HEK293 (cell line): ENCODE measurements at regions not wholly inside any gene's neighbourhood (a gene's known extent, or its start where the extent isn't known, plus 50 kb on each side); places are given as distances from the start of the nearest gene placed in this dataset.

Experiments
- CTCF ChIA-PET: fragments of 350-600 bp; formaldehyde crosslinking; extraction: SDS; loops from one replicate; lab custom pipeline; 2021; ENCODE audit warnings: antibody characterized with exemption; lab: Yijun Ruan, JAX
- POLR2A ChIA-PET: fragments of 300-600 bp; formaldehyde crosslinking; extraction: SDS; loops from one replicate; lab custom pipeline; 2020; ENCODE audit warnings: antibody characterized with exemption, inconsistent platforms; lab: Yijun Ruan, JAX
- H3K27ac ChIP-seq: fragments of 200-500 bp; sonication (Bioruptor generic); 2 replicates; pipeline ENCODE4 v1.5.1; 2014; ENCODE audit warnings: low read depth, low read length, control low read depth, inconsistent platforms; ENCODE audit errors: extremely low read depth
- H3K36me3 ChIP-seq, 2 experiments: fragments of 200-500 bp in 1 of 2; sonication (Bioruptor generic) in 1 of 2; 1 replicate in 1 of 2; 2 replicates in 1 of 2; pipeline ENCODE4 v1.5.1; 2014 to 2017; ENCODE audit warnings: inconsistent platforms in 2 of 2, low read length in 2 of 2; ENCODE audit not compliant: control insufficient read depth in 2 of 2, insufficient read depth in 1 of 2
- H3K4me1 ChIP-seq: fragments of 200-500 bp; sonication (Bioruptor generic); 2 replicates; pipeline ENCODE4 v1.5.1; 2014; ENCODE audit warnings: mild to moderate bottlenecking, low read length, inconsistent platforms; ENCODE audit not compliant: control insufficient read depth, insufficient read depth
- H3K4me3 ChIP-seq: 2 replicates; pipeline ENCODE4 v1.5.1; 2011; ENCODE audit warnings: low read depth, mild to moderate bottlenecking, control low read depth, low read length, moderate library complexity
- H3K9me3 ChIP-seq: fragments of 200-500 bp; sonication (Bioruptor generic); 2 replicates; pipeline ENCODE4 v1.5.1; 2014; ENCODE audit warnings: low read depth, low read length, inconsistent platforms; ENCODE audit not compliant: control insufficient read depth, insufficient read depth
- GLIS1 ChIP-seq: fragments of 450-650 bp; formaldehyde crosslinking; IDR thresholded peaks from 2 replicates; pipeline ENCODE4 v1.5.1; 2016; ENCODE audit warnings: missing biosample characterization, missing genetic modification characterization
- IKZF3 ChIP-seq: fragments of 450-650 bp; IDR thresholded peaks from 2 replicates; pipeline ENCODE4 v1.5.0; 2018; ENCODE audit warnings: missing biosample characterization, mild to moderate bottlenecking, missing genetic modification characterization, moderate library complexity
- KLF10 ChIP-seq: fragments of 450-650 bp; IDR thresholded peaks from 2 replicates; pipeline ENCODE4 v1.5.1; 2018; ENCODE audit warnings: missing biosample characterization, mild to moderate bottlenecking, missing genetic modification characterization
- OSR2 ChIP-seq: fragments of 450-650 bp; formaldehyde crosslinking; IDR thresholded peaks from 2 replicates; pipeline ENCODE4 v1.5.1; 2016; ENCODE audit warnings: missing biosample characterization, missing genetic modification characterization
- RBAK ChIP-seq: fragments of 450-650 bp; formaldehyde crosslinking; IDR thresholded peaks from 2 replicates; pipeline ENCODE4 v1.5.1; 2016; ENCODE audit warnings: missing biosample characterization, missing genetic modification characterization
- ZBTB1 ChIP-seq: fragments of 450-650 bp; formaldehyde crosslinking; IDR thresholded peaks from 2 replicates; pipeline ENCODE4 v1.5.1; 2016; ENCODE audit warnings: missing biosample characterization, missing genetic modification characterization
- ZFHX2 ChIP-seq: fragments of 450-650 bp; formaldehyde crosslinking; conservative IDR thresholded peaks from 2 replicates; pipeline ENCODE4 v1.5.1; 2016; ENCODE audit warnings: missing biosample characterization, missing genetic modification characterization
- ZNF148 ChIP-seq: fragments of 450-650 bp; formaldehyde crosslinking; IDR thresholded peaks from 2 replicates; pipeline ENCODE4 v1.5.0; 2017; ENCODE audit warnings: missing biosample characterization, missing genetic modification characterization, borderline replicate concordance
- ZNF214 ChIP-seq: fragments of 450-650 bp; formaldehyde crosslinking; IDR thresholded peaks from 2 replicates; pipeline ENCODE4 v1.5.1; 2017; ENCODE audit warnings: missing biosample characterization, mild to moderate bottlenecking, missing genetic modification characterization, borderline replicate concordance
- ZNF223 ChIP-seq: fragments of 450-650 bp; formaldehyde crosslinking; IDR thresholded peaks from 2 replicates; pipeline ENCODE4 v1.5.1; 2016; ENCODE audit warnings: missing biosample characterization, missing genetic modification characterization
- ZNF23 ChIP-seq: fragments of 450-650 bp; formaldehyde crosslinking; IDR thresholded peaks from 2 replicates; pipeline ENCODE4 v1.5.1; 2016; ENCODE audit warnings: missing biosample characterization, missing genetic modification characterization, borderline replicate concordance
- ZNF292 ChIP-seq: fragments of 450-650 bp; formaldehyde crosslinking; IDR thresholded peaks from 2 replicates; pipeline ENCODE4 v1.5.1; 2016; ENCODE audit warnings: low read depth, missing biosample characterization, missing genetic modification characterization, borderline replicate concordance
- ZNF350 ChIP-seq: fragments of 450-650 bp; formaldehyde crosslinking; IDR thresholded peaks from 2 replicates; pipeline ENCODE4 v1.5.0; 2017; ENCODE audit warnings: missing biosample characterization, mild to moderate bottlenecking, missing genetic modification characterization
- ZNF37A ChIP-seq: fragments of 450-650 bp; IDR thresholded peaks from 2 replicates; pipeline ENCODE4 v1.5.1; 2018; ENCODE audit warnings: missing biosample characterization, missing genetic modification characterization
- ZNF398 ChIP-seq: fragments of 450-650 bp; formaldehyde crosslinking; IDR thresholded peaks from 2 replicates; pipeline ENCODE4 v1.5.1; 2017; ENCODE audit warnings: missing biosample characterization, missing genetic modification characterization
- ZNF48 ChIP-seq: fragments of 450-650 bp; formaldehyde crosslinking; IDR thresholded peaks from 2 replicates; pipeline ENCODE4 v1.5.1; 2016; ENCODE audit warnings: missing biosample characterization, missing genetic modification characterization
- ZNF548 ChIP-seq: fragments of 450-650 bp; formaldehyde crosslinking; IDR thresholded peaks from 2 replicates; pipeline ENCODE4 v1.5.1; 2016; ENCODE audit warnings: missing biosample characterization, missing genetic modification characterization
- ZNF624 ChIP-seq: fragments of 450-650 bp; formaldehyde crosslinking; IDR thresholded peaks from 2 replicates; pipeline ENCODE4 v1.5.1; 2017; ENCODE audit warnings: missing biosample characterization, missing genetic modification characterization
- ZNF645 ChIP-seq: fragments of 450-650 bp; formaldehyde crosslinking; IDR thresholded peaks from 2 replicates; pipeline ENCODE4; 2016; ENCODE audit warnings: missing biosample characterization, missing genetic modification characterization

GRCh38 chr5:23033864-23034263 lies 180.7 kb upstream of the CDH12 start:
- Histone ChIP-seq H3K36me3 (no peaks in the 10 kb centered on the region), H3K27ac (no peak overlapping the region), H3K4me1 (no peaks in the 10 kb centered on the region), H3K4me3 (no peak overlapping the region), H3K9me3 (no peaks in the 10 kb centered on the region)
- ChIA-PET POLR2A (interaction anchor here (0.6 kb wide), 1 partner anchor 1148 kb away, joined by 4 read pairs; no protein-coding TSS in a partner anchor), CTCF (no interaction called here)
- TF ChIP-seq OSR2 (tag by site-specific recombination) (no peak), ZNF37A (tag by site-specific recombination) (no peak), ZNF624 (tag by site-specific recombination) (no peak), ZNF398 (tag by site-specific recombination) (no peak), ZBTB1 (no peak), ZNF148 (tag by site-specific recombination) (no peak), ZNF292 (tag by site-specific recombination) (no peak), ZFHX2 (tag by site-specific recombination) (no peak), ZNF350 (no peak), ZNF548 (no peak), KLF10 (no peak), ZNF645 (no peak), ZNF23 (no peak)

- H3K9me3 ChIP-seq, result no peaks in the 10 kb centered on the region
- no peak for TF ChIP-seq ZNF223
- TF ChIP-seq IKZF3 (tag by site-specific recombination), result no peak
- no peak for TF ChIP-seq ZNF48 (tag by site-specific recombination)
- TF ChIP-seq GLIS1, result no peak
- no peak for TF ChIP-seq ZNF214 (tag by site-specific recombination)
- TF ChIP-seq ZNF398 (tag by site-specific recombination), result no peak
- no peak for TF ChIP-seq RBAK (tag by site-specific recombination)
- no peaks in the 10 kb centered on the region for H3K36me3 ChIP-seq
- no peak overlapping the region for H3K27ac ChIP-seq
- H3K4me1 ChIP-seq, result no peaks in the 10 kb centered on the region
- H3K4me3 ChIP-seq, result no peak overlapping the region
- ChIA-PET CTCF (no interaction called here), POLR2A (no interaction called here)
Observed at GRCh38 chr5:23029290-23029689, 176.1 kb upstream of the CDH12 start.
